SIG-M5 (cell line): ENCODE measurements at regions not wholly inside any gene's neighbourhood (a gene's known extent, or its start where the extent isn't known, plus 50 kb on each side); places are given as distances from the start of the nearest gene placed in this dataset.

ENCODE experiments used
- DNase-seq: peaks from one replicate; lab custom pipeline; 2025; lab: John Stamatoyannopoulos, UW

DNA sequence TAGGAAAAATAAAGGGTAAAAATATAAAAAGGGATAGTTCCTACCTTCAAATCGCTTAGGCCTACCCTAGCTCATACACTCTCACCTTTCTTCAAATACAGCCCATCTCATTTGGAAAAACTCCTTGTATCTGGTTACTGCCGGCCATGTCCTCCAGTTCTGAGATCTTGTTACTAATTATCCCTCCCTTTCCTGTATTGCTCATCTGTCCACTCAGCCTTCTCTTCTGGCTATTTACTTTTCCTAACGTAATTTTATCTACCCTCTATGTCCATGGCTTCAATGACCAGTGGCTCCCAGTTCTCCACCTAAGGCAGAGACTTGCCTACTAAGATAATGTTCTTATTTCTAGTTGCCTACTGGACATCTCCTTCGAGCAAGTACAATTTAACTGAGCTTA is 342.9 kb upstream of the ACVR2A start:
- DNase-seq, result no peak

DNA sequence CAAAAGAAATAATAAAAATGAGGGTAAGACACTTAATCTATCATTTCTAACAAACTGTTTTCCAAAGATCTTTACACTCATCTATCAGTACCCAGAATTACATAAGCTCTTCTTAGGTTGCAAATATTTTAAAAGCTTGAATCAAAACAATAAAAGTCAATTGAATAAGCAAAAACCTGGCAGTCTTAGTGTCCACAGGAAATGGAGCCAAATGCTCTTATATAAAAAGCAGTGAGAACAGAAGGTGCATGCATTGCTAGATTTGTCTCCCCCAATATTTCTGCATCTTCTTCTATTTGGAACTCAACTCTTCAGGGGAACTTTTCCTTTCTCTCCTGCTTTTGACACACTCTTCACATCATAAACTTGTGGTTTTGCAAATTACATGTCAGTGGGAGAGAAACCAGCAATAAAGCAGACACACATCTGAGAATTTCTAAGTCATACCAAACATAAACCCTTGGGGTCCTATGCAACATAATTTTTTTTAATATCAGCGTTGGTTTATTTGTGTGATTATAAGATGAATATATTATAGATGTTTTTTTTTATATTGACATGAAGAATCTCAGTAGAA is 343.9 kb upstream of the ACVR2A start:
- DNase-seq, result no peak

DNA sequence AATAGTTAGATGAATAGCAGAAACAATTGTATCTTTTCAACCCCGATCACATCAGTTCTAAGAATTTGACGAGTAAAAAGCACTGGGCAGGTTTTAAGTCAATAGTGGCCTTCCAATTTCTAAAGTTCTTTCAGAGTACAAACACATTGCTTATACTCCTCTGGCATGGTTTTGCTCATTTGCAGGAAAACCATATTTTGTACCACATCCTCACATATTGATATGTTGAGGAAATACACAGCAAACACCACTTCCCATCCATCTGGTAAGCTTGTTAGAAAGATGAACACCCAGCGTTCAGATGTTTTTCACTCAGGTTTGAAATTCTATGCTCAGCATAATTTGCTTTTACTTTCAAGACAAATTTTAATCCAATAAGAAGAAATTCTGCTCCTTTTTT is 344.6 kb upstream of the ACVR2A start:
- DNase-seq, result no peak

- no peak for DNase-seq
These were observed 345.0 kb upstream of the ACVR2A start for GRCh38 chr2:147499785-147500184.

DNA sequence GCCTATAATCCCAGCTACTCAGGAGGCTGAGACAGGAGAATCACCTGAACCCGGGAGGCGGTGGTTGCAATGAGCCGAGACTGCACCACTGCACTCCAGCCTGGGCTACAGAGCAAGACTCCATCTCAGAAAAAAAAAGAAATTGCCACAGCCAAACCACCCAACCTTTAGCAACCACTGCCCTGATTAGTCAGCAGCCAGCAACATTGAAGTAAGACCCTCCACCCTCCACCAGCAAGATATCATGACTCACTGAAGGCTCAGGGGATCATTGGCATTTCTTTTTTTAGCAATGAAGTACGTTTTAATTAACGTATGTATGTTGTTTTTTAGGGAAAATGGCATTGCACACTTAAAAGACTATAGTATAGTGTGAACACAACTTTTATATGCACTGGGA is 349.1 kb upstream of the ACVR2A start:
- DNase-seq, result no peak

DNA sequence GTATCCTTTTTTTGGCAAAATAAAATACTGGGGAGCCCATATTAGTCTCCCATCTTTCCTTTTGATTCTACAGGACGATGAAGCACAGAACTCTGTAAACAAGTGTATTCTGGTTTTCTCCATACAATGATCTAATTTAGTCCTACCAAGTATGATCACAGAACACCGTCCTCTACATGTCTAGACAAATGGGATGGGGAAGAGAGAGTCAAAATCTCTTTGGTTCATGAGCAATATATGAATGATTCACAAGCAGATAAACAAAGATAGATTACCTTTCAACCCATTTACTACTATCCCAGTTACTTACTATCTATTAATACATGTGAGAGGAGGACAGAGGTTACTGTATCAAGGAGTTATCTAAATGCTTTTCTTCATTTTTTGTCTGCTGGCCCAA is 352.4 kb upstream of the ACVR2A start:
- DNase-seq, result no peak

- DNase-seq, result no peak
These were observed 353.3 kb upstream of the ACVR2A start for GRCh38 chr2:147491506-147491905.

DNA sequence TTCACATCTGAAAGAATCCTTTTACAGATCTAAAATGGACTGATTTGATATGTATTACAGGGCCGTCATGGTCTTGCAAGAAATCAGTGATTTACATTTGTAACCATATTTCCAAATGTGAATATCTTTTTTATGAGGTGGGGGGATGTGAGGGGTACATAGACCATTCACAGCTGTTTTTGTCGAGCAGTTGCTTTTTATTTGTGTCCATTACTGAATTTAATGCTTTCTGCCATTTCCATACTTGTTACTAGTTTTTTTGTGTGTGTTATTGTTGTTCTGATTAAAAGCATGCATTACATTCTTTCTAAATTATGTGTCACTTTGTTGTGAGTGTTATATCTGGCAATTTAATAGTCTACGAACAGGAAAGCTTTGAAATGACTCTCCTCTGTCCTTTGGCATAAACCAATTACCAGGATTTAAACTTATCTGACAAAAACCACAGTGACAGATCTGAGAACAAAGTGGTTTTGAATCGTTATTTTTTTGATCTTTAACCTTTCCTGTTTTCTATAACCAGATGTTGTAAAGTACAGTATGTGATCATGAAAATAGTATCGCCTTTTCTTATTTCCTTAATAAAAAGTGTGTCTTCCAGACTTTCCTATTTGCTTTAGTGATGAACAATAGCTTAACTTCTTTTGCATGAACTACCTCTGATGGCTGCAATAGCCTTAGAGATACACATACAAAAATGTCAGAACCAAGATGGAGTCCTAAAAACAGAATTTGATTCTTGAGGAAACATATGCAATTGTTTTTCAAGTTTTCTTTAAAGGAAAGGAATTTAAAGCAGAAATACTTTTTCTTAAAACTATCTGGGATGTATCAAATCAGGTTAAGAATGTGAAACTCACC is 354.2 kb upstream of the ACVR2A start:
- no peak for DNase-seq

DNA sequence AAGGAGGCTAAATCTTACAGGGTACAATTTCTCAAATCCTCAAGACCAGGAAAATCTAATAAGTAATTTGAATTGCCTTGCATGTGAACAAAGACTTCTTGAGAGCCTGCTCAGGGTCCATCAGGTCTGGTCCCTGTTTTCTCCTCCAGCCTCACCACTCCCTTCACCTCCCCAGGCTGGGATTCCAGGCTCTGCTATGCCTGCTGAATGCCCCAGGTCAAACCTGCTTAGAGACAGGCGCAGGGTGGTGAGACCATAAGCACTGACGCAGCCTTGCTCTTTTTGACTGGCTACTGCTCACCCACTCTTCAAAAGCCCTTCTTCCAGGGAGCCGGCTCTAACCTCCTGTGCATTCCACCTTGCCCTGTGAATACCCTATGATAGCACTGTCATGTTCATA is 356.4 kb upstream of the ACVR2A start:
- DNase-seq, result no peak

DNA sequence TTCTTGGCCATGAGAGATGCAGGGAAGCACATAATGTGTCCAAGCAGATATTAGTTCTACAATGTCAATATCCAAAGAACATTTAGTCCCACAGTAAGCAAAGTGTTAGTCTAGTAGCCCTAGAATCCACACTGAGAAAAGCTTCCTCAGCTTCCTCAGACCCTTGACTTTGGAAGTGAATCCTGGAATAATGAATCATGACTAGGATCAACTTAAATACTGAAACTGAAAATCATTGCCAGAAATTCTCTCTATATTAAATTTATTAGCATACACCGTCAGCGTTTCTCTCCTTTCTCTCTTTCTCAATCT is 356.9 kb upstream of the ACVR2A start:
- no peak for DNase-seq

GRCh38 chr2:147487286-147487977 is 357.4 kb upstream of the ACVR2A start:
- no peak for DNase-seq

DNA sequence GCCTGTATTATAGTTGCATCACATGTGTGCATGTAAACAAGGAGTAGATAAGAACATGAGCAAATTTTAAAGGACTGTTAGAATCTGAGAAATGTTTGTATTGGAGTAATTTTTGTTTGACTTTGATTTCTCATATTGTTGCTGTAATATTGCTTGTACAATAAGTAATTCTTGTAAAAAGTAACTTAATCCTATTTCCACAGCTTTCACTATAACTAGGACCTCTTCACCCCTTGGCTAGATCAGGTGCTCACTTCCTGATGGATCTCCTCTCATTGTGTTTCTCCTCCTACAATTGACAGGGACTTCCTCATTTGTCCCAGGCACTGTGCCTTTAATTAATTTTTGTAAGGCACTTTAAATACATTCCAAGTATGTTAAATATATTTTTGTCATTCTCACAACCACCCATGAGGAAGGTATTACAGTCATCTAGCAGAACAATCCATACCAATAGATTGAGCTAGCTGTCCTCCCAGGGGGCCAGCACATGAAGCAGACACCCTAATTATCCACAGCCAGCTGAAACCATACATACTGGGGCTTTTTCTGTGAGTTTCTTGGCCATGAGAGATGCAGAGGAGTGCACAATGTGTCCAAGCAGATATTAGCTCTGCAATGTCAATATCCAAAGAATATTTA is 359.5 kb upstream of the ACVR2A start:
- no peak for DNase-seq

DNA sequence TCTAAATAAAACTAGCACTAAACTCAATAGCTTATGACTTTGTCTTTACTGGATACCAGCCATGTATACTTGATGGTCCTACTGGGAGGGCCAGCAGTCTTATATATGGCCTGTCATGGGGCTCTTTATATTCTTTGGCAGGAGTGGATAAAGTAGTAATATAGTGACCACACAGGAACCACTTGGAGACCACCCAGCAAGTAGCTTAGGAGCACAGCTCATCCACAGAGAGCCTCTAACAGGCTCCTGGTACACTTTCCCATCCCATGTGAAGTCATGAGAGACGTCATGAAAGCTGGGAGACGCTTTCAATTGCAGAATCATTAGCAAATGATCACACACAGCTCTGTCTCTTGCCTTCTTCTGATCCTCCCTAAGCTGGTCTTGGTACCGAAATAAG is 360.9 kb upstream of the ACVR2A start:
- DNase-seq, result no peak

- no peak for DNase-seq
These were observed 361.7 kb upstream of the ACVR2A start for GRCh38 chr2:147482916-147483669.

GRCh38 chr2:147482111-147482895 is 362.5 kb upstream of the ACVR2A start:
- no peak for DNase-seq

GRCh38 chr2:147479358-147479757 is 365.5 kb upstream of the ACVR2A start:
- no peak for DNase-seq

DNA sequence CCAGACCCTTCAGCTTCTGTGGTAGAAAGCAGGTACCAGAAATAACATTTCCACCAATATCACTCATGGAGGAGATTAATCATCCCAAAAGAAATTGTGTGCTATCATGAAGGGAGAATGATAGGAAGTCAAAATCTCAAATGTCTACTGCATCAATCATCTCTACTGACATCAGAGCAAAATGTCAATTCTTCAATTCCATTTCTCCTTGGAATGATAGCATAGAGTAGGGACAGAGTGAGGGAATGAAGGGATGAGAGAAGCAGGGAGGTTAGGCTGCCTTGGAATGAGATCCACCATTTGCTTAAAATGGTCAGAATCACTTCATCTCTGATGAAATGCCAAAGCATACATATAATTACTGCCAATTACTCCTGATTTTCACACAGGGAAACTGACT is 371.8 kb upstream of the ACVR2A start:
- no peak for DNase-seq

- DNase-seq, result no peak
These were observed 373.7 kb upstream of the ACVR2A start for GRCh38 chr2:147471126-147471525.

DNA sequence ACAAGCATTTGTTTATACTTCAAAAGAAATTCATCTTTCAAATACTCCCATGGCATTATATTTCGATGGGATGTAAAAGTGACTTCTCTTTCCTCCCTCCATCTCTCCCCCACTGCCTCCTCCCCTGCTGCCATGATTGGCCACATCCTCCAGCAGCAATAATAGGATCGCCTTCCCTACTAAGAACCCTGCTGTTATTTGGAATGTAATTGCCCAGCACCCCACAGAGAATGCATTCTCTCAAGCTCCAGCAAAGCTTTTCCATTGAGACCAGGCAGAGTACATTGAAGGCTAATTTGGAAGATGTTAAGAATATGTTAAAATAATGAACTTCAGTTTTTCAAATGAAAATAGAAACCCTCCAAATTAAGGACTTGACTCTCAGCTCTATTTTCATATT is 375.4 kb upstream of the ACVR2A start:
- DNase-seq, result no peak

DNA sequence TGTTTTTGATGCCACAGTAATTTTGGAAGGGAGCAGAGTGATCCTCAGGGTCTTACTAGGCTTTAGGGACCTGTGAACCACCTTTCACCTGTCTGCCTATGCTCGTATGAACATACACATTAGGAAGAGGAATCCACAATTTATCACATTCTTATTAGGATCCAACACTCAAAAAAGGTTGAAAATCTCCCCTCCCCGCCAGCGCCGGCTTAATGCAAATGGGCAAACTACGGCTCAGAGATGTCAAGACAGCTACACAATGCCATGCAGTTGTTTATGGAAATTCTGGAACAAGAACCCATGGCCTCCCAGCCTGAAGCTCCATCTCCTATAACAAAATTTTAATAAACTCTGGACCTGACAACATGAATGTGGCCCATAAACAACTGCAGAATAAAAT is 375.9 kb upstream of the ACVR2A start:
- DNase-seq, result no peak

DNA sequence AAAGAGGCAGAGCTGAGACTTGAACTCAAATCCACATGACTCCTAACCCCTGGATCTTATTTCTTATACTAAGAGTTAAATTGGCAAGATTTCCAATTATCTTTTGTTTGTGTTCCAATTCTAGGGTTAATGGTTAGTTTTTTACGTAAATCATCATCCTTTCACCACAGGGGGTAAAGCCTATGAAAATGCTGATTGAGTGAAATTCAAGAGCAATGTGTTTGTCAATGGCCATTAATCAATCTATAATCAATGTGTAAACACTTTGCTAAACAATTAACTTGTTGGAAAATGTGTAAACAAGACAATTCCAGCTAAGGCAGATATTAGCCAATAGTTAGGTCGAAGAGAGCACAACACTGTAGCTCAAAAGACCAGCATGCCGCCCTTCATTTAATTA is 376.5 kb upstream of the ACVR2A start:
- no peak for DNase-seq
